HG02870 (cell line): ENCODE measurements at regions not wholly inside any gene's neighbourhood (a gene's known extent, or its start where the extent isn't known, plus 50 kb on each side); places are given as distances from the start of the nearest gene placed in this dataset.

ENCODE experiments used
- ATAC-seq: cut with Tn5 transposase; IDR thresholded peaks from one replicate; pipeline ENCODE4 v1.9.1; 2021; ENCODE audit warnings: mild to moderate bottlenecking, moderate library complexity; ENCODE audit not compliant: unreplicated experiment

DNA sequence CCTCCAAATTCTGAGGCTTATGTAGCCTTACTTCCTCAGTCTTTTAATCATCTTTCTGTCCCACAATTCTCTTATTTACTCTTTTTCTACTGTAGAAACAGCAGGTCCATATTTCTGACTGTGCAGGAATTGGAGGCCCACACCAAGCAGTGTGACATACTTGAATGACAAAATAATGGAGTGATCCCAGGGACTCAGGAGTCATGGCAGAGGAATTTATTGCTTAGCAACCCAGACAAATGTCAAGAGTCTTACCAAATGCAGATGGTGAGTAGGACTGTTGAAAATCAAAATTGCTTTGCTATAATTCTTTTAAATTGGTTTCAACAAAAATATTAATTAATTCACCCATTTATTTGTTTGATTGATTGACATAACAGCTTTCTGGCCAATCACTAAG lies 59.9 kb downstream of the HTR1B start:
- no peak for ATAC-seq

DNA sequence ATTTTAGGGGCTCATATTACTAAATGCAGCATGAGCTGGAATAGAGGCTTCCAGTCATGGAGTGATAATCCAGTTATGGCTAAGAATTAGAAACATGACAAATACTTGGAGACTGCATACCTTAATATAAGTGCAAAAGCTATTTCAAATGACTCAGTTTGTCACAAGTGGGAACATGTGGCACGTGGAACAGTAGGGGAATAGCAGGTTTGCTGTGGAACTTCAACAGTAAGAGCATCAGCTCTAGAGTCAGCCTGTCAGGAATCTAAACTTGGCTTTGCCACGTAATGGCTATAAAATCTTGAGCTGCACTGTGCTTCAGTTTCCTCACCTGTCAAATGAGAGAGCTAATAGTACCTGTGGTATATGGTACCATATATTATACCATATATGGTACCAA lies 62.1 kb downstream of the HTR1B start:
- no peak for ATAC-seq

DNA sequence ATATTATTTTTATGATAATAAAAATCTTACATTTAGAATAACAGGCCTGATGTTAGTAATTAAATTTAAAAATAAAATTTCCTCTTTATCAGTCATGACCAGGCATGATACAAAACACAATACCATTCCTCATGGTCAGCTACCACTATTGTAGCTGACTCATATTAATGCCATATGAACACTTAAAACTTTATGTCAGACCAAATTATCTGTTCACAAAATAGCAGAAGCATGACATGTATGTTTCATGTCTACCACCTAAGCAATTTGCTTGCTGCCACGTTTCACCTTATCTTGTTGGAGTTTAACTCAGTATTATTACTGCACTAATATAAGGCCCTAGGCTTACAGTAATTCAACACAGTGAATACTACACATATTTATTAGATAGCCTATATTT lies 65.7 kb downstream of the HTR1B start:
- ATAC-seq: no peak

DNA sequence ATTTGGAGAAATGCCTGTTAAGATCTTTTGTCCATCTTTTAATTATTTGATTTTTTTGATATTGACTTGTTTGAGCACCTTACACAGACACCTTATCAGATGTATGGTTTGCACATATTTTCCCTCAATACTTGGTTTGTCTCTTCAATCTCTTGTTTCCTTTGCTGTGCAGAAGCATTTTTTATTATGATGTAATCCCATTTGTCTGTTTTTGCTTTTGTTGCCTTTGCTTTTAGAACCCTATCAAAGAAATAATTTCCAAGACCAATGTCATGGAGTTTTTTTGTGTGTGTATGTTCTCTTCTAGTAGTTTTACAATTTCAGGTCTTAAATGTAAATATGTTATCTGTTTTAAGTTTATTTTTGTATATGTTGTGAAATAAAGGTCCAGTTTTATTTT lies 73.9 kb downstream of the HTR1B start:
- no peak for ATAC-seq

DNA sequence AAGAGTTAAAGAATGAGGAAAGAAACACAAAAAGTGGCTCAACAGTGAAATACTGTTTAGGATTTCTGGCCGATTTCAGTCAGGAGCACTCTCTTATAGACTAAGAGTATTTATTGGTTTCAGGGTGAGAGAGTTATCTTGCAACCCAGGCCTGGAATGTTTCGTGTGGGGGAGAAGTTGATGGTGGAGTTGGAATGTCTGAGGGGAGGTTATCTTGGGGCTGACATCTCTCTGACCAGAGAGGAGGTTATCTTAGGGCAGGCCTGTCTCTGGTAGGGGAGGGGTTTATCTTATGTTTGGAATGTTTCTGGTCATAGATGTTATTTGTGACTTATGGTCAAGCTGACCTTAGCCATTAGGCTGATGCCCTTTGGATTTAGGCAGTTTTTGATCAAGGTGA lies 80.3 kb downstream of the HTR1B start:
- ATAC-seq: no peak

DNA sequence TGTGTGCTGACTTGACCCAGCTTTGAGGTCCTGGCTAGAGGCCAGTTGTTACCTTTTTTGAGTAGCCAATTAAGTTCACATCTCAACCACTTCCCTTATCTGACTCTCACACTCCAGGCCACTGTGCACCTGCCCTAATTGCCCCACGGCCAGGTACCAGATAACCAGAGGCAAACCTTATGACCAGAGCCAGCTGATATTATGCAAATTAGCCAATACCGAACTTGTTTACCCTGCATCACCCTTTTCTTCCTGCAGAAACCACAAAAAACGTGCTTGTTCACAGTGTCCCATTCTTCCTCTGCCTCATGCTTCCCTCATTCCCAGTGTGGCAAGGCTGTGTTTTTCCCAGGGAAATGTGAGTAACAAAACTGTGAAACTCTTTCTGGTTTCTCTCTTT lies 89.3 kb downstream of the HTR1B start:
- no peak for ATAC-seq

DNA sequence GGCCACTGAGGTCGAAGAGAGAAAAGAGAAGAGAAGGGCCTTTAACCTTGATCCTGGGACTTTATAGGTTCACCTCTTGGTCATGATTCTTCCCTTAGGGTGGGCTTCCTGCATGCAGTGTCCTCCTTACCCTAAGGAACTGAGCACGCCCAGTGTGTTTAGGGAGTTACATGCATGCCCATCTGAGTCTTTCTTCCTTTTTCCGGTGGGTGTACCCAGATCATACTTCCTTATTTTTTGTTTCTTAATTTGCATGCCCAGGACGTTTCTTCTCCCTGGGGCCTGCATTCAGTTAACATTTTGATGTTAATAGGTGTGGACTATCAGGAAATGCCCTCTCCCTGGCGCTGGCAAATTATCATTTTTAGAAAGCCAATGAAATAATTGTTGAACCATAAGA lies 91.5 kb downstream of the HTR1B start:
- no peak for ATAC-seq

DNA sequence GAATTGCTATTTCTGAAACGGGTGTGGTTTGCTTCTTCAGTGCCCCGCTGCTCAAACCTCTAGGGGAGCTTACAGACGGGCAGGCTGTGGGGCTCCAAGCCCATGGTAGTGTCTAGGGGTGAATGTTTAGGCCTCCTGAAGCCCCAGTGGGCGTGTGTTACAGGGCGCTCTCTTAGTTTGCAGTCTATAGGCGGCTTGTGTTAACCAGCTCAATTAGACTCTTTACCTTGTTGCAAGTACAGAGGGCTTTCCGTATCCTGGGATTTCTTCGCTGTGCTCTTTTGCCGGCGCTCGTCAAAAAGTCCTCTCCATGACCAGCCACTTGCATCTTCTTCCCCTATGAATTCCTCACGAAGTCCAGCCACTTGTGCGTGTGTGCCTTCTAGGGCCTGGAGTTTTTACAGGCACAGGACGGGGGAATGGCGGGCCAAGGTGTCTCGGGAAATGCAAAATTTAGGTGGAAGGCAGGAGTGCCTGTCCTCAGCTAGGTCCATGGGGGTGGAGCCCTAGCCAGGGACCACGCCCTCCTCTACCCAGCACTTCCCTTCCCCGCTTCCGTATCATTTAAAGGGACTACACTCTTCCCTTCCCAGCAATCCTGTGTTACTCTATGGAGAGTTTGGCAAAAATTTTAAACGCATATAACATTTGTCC lies 94.5 kb downstream of the HTR1B start:
- no peak for ATAC-seq

DNA sequence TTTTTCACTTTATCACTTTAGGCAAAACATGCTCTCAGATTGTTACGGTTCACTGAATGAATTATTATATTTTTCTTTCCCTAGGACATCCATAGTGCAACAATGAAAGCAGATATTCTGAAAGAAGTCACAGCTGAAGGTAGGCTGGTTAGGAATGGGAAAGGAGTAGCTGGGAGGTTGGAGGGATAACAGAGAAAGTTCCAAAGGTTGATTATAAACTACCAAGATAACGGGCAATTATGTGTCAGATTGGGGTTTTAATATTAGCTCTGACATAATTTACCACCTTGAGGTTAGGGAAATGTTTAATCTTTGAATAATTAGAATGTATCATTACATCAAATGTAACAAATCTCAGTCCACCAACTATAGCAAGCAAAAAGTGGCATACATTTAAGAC lies 96.5 kb downstream of the HTR1B start:
- no peak for ATAC-seq

DNA sequence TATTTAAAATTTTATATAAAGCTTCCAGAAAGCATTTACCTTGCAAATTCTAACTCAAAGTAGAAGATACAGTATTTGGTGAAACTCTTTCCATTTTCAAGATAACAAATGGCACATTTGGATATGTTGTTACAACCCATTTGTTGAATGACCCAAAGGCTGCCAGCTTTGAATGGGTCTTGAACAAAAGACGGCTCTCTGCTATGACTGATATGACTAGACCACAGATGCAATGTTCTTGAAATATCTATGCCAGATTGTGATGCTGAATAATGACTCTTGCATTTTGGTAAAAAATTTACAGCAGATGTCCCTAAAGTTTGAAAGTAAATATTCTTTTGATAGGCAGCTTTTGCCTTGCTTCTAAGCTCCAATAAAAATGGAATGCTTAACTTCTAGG lies 99.6 kb downstream of the HTR1B start:
- ATAC-seq: no peak

DNA sequence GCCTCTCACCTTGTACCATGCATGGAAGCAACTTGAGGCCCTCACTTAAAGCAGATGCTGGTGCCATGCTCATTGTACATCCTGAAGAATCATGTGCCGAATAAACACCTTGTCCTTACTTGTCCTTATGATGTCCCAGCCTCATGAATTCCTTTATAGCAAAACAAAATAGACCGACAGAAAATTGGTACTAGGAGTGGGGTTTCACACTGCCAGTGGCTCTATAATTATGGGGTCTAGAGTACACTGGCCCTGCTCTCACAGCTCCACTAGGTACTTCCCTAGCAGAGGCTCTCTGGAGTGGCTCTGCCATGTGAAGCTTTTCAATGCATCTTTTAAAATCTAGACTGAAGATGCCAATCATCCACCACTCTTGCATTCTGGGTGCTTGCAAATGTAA lies 101.2 kb downstream of the HTR1B start:
- no peak for ATAC-seq

DNA sequence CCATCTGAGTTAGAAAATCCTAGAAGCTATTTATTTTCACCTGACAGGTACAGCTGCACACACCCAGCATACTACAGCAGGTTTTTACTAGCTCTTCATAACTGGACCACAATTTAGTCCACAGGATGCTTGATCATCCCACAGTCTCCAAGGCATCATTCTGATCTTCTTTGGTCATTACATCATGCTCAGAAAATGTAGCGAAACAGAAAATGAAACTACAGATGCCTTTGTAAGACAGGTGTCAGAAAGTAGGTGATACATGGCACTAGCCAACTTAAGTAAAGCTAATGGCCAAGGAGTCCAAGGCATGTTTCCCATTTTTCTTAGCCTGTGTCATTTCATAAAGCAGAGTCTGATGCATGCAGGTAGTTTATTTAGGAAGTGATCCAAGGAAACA lies 102.3 kb downstream of the HTR1B start:
- no peak for ATAC-seq

DNA sequence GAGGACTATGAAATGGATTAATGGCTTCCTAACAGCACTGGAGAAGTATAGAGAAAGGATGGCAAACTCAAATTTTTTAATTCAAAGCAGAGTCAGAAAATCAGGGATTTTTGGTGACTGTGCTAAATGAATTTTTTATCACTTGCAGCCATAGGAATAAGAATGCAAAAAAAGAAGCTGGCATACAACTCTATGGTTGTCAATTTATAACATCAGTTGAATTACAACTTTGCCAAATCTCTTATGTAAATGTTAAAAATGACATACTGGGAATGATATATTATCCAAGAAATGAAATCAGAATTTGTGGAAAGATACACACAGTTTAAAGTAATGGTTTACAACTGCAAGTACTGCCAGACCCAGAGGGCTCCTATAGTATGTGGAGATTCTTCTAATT lies 106.5 kb downstream of the HTR1B start:
- no peak for ATAC-seq

DNA sequence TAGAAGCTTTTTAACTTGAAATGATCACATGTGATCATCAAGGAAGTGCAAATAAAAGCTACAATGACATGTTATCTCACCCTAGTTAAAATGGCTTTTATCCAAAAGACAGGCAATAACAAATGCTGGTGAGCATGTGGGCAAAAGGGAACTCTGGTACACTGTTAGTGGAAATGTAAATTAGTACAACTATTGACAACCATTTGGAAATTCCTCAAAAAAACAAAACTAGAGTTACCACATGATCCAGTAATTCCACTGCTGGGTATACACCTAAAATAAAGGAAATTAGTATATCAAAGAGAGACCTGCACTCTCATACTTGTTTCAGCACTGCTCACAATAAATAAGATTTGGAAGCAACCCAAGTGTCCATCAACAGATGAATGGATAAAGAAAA lies 108.7 kb downstream of the HTR1B start:
- no peak for ATAC-seq

DNA sequence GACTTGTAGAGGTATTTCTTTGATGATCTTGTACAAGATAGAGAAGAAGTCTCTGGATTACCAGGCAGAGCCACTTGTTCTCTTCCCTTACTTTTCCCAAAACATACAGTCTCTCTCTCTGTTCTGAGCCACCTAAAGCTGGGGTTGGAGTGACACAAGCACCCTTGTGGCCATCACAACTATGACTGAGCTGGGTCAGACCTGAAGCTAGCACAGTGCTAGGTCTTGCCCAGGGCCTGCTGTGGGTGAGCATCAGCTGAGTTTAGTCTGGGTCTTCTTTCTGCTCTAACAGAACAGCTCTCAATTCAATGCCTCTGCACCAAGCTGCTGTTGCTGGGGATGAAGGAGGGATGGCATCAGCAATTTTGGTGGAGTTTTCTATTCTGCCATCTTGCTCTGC lies 110.2 kb downstream of the HTR1B start:
- no peak for ATAC-seq

DNA sequence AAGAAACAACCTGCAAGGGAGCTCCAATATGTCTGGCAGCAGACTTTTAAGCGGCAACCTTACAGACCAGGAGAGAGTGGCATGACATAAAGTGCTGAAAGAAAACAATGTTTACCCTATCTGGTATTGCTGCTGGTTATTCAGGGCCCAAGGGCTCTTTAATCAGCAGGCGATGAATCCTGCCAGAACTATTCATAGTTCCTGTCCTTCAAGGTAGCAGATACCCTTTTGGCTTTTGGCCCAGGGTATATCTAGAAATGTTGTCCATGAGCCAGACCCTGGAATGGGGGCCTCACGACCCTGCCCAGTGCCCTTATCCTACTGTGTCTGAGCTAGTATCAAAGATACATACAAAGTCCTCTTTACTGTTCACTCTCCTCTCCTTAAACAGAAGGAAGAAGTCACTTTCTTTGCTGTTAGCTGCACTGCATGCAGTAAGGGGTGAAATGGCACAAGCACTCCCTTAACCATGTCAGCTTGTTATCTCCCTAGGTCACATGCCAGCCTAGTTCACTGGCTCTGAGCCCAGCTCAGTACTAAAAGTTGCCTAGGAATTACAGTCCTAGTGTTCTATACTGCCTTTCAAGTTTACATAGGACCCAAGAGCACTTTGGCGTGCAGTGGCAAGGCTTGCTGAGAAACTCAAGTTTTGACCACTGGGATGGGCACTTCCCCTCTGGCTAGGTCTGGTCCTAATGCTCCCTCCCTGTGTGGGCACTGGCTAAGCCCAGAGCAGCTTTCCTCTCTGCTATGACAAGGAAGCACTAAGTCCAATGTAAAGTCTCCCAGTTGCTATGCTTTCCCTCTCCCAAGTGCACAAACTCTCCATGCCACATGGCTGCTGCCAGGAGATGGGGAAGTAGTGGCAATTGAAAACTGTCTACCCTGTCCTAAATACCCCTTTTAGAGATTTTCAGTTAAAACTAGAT lies 122.0 kb downstream of the HTR1B start:
- no peak for ATAC-seq

DNA sequence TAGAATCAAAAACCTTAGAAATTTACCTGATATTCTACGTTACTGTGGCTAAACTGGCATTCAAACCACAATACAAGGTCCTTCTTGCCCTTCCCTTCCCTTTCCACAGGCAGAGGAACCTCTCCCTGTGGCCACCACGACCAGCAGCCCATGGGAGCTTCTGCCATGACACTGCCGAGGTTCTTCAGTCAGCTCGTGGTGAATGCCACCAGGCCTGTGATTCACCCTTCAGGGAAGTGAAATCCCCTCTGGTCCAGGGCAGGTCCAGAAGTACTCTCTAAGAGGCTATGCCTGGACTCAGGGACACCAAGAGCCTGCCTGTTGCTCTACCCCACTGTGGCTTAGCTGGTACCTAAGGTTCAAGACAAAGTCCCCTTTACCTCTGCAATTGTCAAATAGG lies 123.0 kb downstream of the HTR1B start:
- ATAC-seq: no peak

DNA sequence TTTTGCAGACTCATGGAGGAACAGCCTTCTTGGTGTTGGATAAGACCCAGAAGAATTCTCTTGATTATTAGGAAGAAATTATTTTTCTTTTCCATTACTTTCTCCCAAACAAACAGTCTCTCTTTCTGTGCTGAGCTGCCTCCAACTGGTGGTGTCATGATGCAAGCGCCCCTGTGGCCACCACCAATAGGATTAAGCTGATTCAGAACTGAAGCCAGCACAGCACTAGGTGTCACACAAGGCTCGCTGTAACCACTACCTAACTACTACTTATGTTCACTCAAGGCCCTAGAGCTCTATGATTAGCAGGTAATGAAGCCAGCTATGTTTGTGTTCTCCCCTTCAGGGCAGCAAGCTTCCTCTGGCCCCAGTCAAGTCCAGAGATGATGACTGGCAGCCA lies 123.4 kb downstream of the HTR1B start:
- no peak for ATAC-seq

DNA sequence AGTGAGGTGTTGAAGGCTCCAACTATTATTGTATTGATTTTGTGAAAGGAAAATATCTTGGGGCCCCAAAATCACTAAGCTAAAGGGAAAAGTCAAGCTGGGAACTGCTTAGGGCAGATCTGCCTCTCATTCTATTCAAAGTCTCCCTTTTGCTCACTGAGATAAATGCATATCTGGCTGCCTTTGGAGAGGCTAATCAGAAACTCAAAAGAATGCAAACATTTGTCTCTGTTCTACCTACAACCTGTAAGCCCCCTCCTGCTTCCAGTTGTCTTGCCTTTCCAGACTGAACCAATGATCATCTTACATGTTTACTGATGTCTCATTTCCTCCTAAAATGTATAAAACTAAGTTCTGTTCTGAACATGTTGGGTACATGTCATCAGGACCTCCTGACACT lies 125.9 kb downstream of the HTR1B start:
- no peak for ATAC-seq

DNA sequence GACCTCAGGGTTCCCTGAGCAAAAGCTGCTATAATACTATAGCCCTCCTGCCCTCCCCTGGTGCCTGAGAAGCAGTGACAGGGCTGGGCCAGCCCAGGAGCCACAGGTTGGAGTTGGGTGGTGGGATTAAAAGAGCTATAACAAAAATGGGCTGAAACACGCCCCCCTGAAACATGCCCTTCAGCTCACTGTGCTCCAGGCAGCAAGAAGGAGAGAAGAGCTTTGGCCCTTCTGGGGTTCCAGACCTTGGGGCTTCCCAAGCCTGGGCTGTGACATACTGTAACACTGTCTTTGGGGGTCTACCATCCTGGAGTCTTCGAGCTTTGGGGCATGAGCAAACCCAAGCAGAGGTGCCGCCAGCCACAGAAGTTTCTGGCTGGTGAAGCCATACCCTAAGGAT lies 129.2 kb downstream of the HTR1B start:
- ATAC-seq: no peak

DNA sequence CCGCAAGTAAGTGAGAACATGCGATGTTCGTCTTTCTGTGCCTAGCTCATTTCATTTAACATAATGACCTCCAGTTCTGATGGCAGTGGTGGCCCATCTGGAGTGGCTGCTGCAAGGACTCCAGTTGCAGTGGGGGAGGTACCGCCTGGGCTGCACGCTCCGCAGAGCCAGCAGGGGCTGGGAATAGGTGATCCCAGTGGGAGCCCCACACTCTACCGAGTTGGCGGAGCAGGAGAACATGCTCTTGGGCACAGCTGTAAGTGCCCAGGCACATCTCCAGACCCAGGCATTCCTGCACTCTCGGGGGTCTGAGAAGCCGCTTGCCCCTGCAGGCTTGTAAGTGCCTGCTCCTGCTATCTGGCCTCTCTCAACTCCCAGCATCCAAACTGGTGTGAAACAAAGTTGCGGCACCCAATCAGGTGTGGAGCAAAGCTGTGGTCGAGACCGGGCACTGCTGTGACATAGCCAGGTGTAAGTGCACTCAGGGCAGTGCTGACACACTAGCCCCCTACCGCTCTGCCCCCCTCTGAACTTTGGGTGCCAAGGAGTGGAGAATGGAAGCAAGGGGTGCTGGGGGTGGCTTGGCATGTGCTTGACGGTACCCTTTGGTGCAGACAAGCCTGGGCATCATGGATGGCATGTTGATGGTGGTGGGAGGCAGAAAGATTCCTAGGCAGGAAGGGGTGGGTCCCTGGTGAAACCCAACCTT lies 130.2 kb downstream of the HTR1B start:
- no peak for ATAC-seq

DNA sequence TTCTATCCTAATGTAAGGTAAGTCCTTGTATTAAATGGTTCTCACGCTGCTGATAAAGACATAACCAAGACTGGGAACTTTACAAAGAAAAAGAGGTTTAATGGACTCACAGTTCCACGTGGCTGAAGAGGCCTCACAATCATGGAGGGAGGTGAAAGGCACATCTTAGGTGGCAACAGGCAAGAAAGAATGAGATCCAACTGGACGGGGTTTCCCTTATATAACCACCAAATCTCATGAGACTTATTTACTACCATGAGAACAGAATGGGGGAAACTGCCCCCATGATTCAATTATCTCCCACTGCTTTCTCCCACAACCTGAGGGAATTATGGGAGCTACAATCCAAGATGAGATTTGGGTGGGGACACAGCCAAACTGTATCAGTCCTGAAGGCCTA lies 136.6 kb downstream of the HTR1B start:
- ATAC-seq: no peak
